ENCODE measurements at regions not wholly inside any gene's neighbourhood (a gene's known extent, or its start where the extent isn't known, plus 50 kb on each side); places are given as distances from the start of the nearest gene placed in this dataset.

- Histone ChIP-seq H3K4me1 (peaks cover 7% of the 10 kb centered on the region), H3K4me2 (no peak overlapping the region), H3K4me3 (no peak overlapping the region), H3K79me2 (ENCODE audit: low read depth) (no peaks in the 10 kb centered on the region), H3K27me3 (no peaks in the 10 kb centered on the region), H4K20me1 (ENCODE audit: low read depth) (no peaks in the 10 kb centered on the region), H3K9me3 (ENCODE audit: low read depth) (peaks cover 6% of the 10 kb centered on the region), H3K27ac (no peak overlapping the region), H3K36me3 (no peaks in the 10 kb centered on the region), H3F3A (ENCODE audit: low read depth) (no peaks in the 10 kb centered on the region), H2AFZ (replicated peaks) (no peak overlapping the region), H3K9ac (no peak overlapping the region)
- no peak for DNase-seq (ENCODE audit: low spot score)
- Mint-ChIP-seq H3K4me1 (no peaks in the 10 kb centered on the region), H3K36me3 (no peaks in the 10 kb centered on the region), H3K4me3 (no peak overlapping the region), H3K9me3 (peaks cover 13% of the 10 kb centered on the region), H3K27me3 (ENCODE audit: insufficient read depth, low read depth) (no peaks in the 10 kb centered on the region), H3K27ac (no peak overlapping the region)
- TF ChIP-seq EZH2 (IDR thresholded peaks at IDR 0.05) (no peak), CTCF (IDR thresholded peaks at IDR 0.05) (no peak), EZH2phosphoT487 (IDR thresholded peaks at IDR 0.05) (no peak)
Observed at GRCh38 chr15:91520850-91521249, 332.7 kb upstream of the SLCO3A1 start.

- no peak for DNase-seq (ENCODE audit: low spot score)
- H3K27me3 Mint-ChIP-seq (ENCODE audit: insufficient read depth, low read depth) = no peaks in the 10 kb centered on the region
- no peaks in the 10 kb centered on the region for H3F3A ChIP-seq (ENCODE audit: low read depth)
- H3K36me3 ChIP-seq = no peaks in the 10 kb centered on the region
- no peak overlapping the region for H3K4me3 ChIP-seq
- peaks cover 7% of the 10 kb centered on the region for H3K4me1 ChIP-seq
- H4K20me1 ChIP-seq (ENCODE audit: low read depth) = no peaks in the 10 kb centered on the region
- peaks cover 6% of the 10 kb centered on the region for H3K9me3 ChIP-seq (ENCODE audit: low read depth)
- no peaks in the 10 kb centered on the region for H3K4me1 Mint-ChIP-seq
- no peaks in the 10 kb centered on the region for H3K36me3 Mint-ChIP-seq
- peaks cover 14% of the 10 kb centered on the region for H3K9me3 Mint-ChIP-seq
- no peaks in the 10 kb centered on the region for H3K27me3 ChIP-seq
- no peak overlapping the region for H3K9ac ChIP-seq
- no peaks in the 10 kb centered on the region for H3K79me2 ChIP-seq (ENCODE audit: low read depth)
- no peak for TF ChIP-seq EZH2phosphoT487 (IDR thresholded peaks at IDR 0.05)
- no peak for TF ChIP-seq EZH2 (IDR thresholded peaks at IDR 0.05)
- TF ChIP-seq CTCF (IDR thresholded peaks at IDR 0.05) = no peak
- H3K27ac Mint-ChIP-seq = no peak overlapping the region
- H3K4me2 ChIP-seq = no peak overlapping the region
- H2AFZ ChIP-seq (replicated peaks) = peak overlapping the region; percentile 66
- H3K4me3 Mint-ChIP-seq = no peak overlapping the region
- no peak overlapping the region for H3K27ac ChIP-seq
Observed at GRCh38 chr15:91521548-91521947, 332.0 kb upstream of the SLCO3A1 start.

GRCh38 chr15:91521996-91522395 lies 331.5 kb upstream of the SLCO3A1 start:
- Histone ChIP-seq H3K27me3 (no peaks in the 10 kb centered on the region), H3K4me1 (peaks cover 7% of the 10 kb centered on the region), H3K27ac (no peak overlapping the region), H4K20me1 (ENCODE audit: low read depth) (no peaks in the 10 kb centered on the region), H3K36me3 (no peaks in the 10 kb centered on the region), H3K9me3 (ENCODE audit: low read depth) (peaks cover 6% of the 10 kb centered on the region), H2AFZ (replicated peaks) (no peak overlapping the region), H3F3A (ENCODE audit: low read depth) (no peaks in the 10 kb centered on the region), H3K4me3 (no peak overlapping the region), H3K79me2 (ENCODE audit: low read depth) (no peaks in the 10 kb centered on the region), H3K4me2 (no peak overlapping the region), H3K9ac (no peak overlapping the region)
- Mint-ChIP-seq H3K9me3 (peaks cover 14% of the 10 kb centered on the region), H3K4me1 (no peaks in the 10 kb centered on the region), H3K4me3 (no peak overlapping the region), H3K27me3 (ENCODE audit: insufficient read depth, low read depth) (peaks cover 2% of the 10 kb centered on the region), H3K36me3 (no peaks in the 10 kb centered on the region), H3K27ac (no peak overlapping the region)
- TF ChIP-seq EZH2 (IDR thresholded peaks at IDR 0.05) = no peak
- no peak for TF ChIP-seq CTCF (IDR thresholded peaks at IDR 0.05)
- TF ChIP-seq EZH2phosphoT487 (IDR thresholded peaks at IDR 0.05) = no peak
- DNase-seq (ENCODE audit: low spot score) = no peak

All from neural progenitor cell (in vitro differentiated cells).